Heart left ventricle (tissue), 13 donors: ENCODE measurements at regions not wholly inside any gene's neighbourhood (a gene's known extent, or its start where the extent isn't known, plus 50 kb on each side); places are given as distances from the start of the nearest gene placed in this dataset.

Source experiments
- POLR2A ChIP-seq, 2 donors: fragments of 450-650 bp; IDR thresholded peaks; one replicate each; pipeline ENCODE4 v1.6.1; 2017; ENCODE audit warnings: antibody characterized with exemption in 2 of 2, mild to moderate bottlenecking in 2 of 2, moderate library complexity in 2 of 2
- TF ChIP-seq, protein P1 (sequence below), 12 donors: fragments of 200-600 bp; sonication (generic) in 4 of 12; IDR thresholded peaks; one replicate each; pipeline versions ENCODE4 v1.5.0 to v1.8.0; 2018 to 2022; ENCODE audit warnings: antibody characterized with exemption in 12 of 12, mild to moderate bottlenecking in 5 of 12
- donor health status: ischemic (EF 13 %, LVEDD 7.1; RV severe dilation, severe dysfunction).
- donor health status: DM: no; HTN: yes; CAD: no.
- donor health status: DM: no; HTN: no; CAD: no.
- donor health status: ischemic (EF 25% LVEDD 6.9; RV normal size, moderate dysfunction).
- donor health status: ischemic (EF 25% LVEDD 5.7; RV mildly dilated, moderate dysfunction).
- donor health status: ischemic (EF 35%, LVEDD 5.7; RV mildly dilated, moderate dysfunction).
- donor health status: nonischemic (EF 11% LVEDD 7.7; RV severe dilation, severe dysfunction).
- donor health status: DM: yes; HTN: yes; CAD: no.
- donor health status: PGD.
- donor health status: ischemic (EF 29% LVEDD 5.4; RV normal size, mild dysfunction).
- donor health status: nonischemic (EF 23%, LVEDD 6.1; RV moderate dilation, normal function).

DNA sequence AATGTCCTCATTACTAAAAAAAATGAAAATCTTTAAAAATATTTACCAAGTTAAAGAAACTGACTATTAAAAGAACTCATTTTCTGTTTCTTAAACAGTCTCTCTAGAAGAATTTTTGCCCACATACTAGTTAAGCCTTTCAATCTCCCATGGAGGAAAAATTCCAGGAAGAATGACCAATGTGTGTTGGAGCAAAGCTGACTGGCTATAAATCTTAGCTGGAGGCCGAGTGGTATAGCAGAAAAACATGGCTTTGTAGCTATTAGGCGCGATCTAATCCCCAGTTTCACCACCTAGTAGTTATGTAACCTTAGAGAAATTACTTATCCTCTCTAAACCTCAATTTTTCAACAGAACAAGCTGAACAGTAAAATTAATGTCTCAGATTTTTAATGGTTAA, 135.5 kb upstream of the PRLR start:
- TF ChIP-seq, protein P1, sequence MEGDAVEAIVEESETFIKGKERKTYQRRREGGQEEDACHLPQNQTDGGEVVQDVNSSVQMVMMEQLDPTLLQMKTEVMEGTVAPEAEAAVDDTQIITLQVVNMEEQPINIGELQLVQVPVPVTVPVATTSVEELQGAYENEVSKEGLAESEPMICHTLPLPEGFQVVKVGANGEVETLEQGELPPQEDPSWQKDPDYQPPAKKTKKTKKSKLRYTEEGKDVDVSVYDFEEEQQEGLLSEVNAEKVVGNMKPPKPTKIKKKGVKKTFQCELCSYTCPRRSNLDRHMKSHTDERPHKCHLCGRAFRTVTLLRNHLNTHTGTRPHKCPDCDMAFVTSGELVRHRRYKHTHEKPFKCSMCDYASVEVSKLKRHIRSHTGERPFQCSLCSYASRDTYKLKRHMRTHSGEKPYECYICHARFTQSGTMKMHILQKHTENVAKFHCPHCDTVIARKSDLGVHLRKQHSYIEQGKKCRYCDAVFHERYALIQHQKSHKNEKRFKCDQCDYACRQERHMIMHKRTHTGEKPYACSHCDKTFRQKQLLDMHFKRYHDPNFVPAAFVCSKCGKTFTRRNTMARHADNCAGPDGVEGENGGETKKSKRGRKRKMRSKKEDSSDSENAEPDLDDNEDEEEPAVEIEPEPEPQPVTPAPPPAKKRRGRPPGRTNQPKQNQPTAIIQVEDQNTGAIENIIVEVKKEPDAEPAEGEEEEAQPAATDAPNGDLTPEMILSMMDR (IDR thresholded peaks at IDR 0.05): no peak
- no peak for TF ChIP-seq POLR2A (IDR thresholded peaks at IDR 0.05)
